Tibial nerve (tissue), 4 donors: ENCODE measurements at regions not wholly inside any gene's neighbourhood (a gene's known extent, or its start where the extent isn't known, plus 50 kb on each side); places are given as distances from the start of the nearest gene placed in this dataset.

Experiments
- DNase-seq, 2 donors: peaks; one replicate each; pipeline ENCODE4 v3.0.0-alpha.2; 2019; ENCODE audit warnings: low spot score in 2 of 2
- H3K27ac ChIP-seq, 4 donors: fragments of 200-600 bp; sonication (generic) in 3 of 4; one replicate each; pipeline ENCODE4 v1.5.1; 2017 to 2019; ENCODE audit warnings: mild to moderate bottlenecking in 1 of 4
- H3K27me3 ChIP-seq, 2 donors: fragments of 200-600 bp; sonication (generic) in 1 of 2; one replicate each; pipeline versions ENCODE4 v1.5.1 to v1.6.0; 2017 to 2019
- H3K36me3 ChIP-seq, 3 donors: fragments of 200-600 bp; sonication (generic); one replicate each; pipeline ENCODE4 v1.5.1; 2018 to 2019
- H3K4me1 ChIP-seq, 4 donors: fragments of 200-600 bp; sonication (generic) in 3 of 4; one replicate each; pipeline ENCODE4 v1.5.1; 2017 to 2019
- H3K4me3 ChIP-seq, 4 donors: fragments of 200-600 bp; sonication (generic) in 3 of 4; one replicate each; pipeline ENCODE4 v1.5.1; 2017 to 2019; ENCODE audit warnings: mild to moderate bottlenecking in 1 of 4, moderate library complexity in 1 of 4
- H3K9me3 ChIP-seq, 4 donors: fragments of 200-600 bp; sonication (generic) in 3 of 4; one replicate each; pipeline ENCODE4 v1.5.1; 2017 to 2019
- CTCF ChIP-seq, 5 experiments: fragments of 200-600 bp in 3 of 5; fragments of 450-650 bp in 2 of 5; sonication (generic) in 3 of 5; IDR thresholded peaks; one replicate each; pipeline ENCODE4 v1.5.1; 2016 to 2019; ENCODE audit warnings: antibody characterized with exemption in 5 of 5, mild to moderate bottlenecking in 3 of 5, moderate library complexity in 2 of 5
- EP300 ChIP-seq, 2 donors: sonication (generic); formaldehyde crosslinking; IDR thresholded peaks; one replicate each; pipeline ENCODE4 v1.6.1; 2017; ENCODE audit warnings: antibody characterized with exemption in 2 of 2, mild to moderate bottlenecking in 1 of 2
- POLR2A ChIP-seq, 2 donors: fragments of 450-650 bp; IDR thresholded peaks; one replicate each; pipeline ENCODE4 v1.6.1; 2017; ENCODE audit warnings: antibody characterized with exemption in 2 of 2, mild to moderate bottlenecking in 2 of 2, moderate library complexity in 2 of 2
- WGBS, 2 donors: methylation state at CpG; one replicate each; pipeline ENCODE4 v1.1.5; 2018; 5-methylcytosine and 5-hydroxymethylcytosine counted together

DNA sequence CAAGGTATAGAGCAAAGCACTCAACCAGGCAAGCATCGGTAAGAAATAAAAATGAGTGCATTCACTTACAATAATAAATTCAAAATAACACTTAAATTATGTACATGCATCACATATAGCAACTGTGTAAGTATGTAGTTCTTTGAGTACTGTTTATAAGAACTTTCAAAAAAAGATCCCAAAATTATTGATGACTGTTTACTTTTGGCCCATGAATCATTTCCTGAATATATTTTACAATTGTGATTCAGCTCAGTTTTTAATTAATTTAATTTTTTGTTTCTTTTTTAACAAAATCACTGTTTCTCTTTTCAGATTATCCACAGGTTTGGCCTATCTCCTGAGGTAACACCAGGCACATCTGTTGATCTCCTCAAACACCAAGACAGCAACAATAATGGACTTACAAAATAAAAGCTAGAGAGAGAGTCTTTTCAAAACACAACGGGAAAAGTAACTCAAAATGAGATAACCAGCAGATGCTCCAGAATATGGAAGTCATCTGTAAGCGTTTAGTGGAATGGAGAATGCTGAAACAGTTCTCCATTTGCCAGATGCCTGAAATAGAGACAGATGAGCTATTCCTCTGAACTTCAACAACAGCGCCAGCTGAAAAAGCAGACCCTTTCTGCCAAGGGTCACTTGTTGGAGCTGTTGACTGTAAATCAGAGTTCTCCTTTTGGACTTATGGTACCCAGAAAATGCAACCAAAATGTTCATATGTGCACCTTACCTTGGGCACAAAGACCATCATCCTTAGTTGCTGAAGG, 348.6 kb upstream of the RGMB start:
- Histone ChIP-seq H3K27ac (no peak overlapping the region), H3K4me3 (no peak overlapping the region), H3K9me3 (no peaks in the 10 kb centered on the region), H3K27me3 (no peaks in the 10 kb centered on the region), H3K36me3 (no peaks in the 10 kb centered on the region), H3K4me1 (peaks cover 0 to 27% (median 17%) of the 10 kb centered on the region in 4 donors)
- TF ChIP-seq CTCF (IDR thresholded peaks at IDR 0.05) (no peak), EP300 (IDR thresholded peaks at IDR 0.05) (peak in 1 of 2 donors; percentile 54), POLR2A (IDR thresholded peaks at IDR 0.05) (no peak)
- WGBS, 2 donors, result 60 to 67% methylated on average over 4 of the region's 4 CpGs
- DNase-seq, result peak; percentile 25 to 28

GRCh38 chr5:98425640-98426039, 347.8 kb upstream of the RGMB start:
- Histone ChIP-seq H3K36me3 (no peaks in the 10 kb centered on the region), H3K27ac (no peak overlapping the region)
- TF ChIP-seq EP300 (IDR thresholded peaks at IDR 0.05), result no peak
- TF ChIP-seq POLR2A (IDR thresholded peaks at IDR 0.05), result no peak
- no peak for TF ChIP-seq CTCF (IDR thresholded peaks at IDR 0.05)

DNA sequence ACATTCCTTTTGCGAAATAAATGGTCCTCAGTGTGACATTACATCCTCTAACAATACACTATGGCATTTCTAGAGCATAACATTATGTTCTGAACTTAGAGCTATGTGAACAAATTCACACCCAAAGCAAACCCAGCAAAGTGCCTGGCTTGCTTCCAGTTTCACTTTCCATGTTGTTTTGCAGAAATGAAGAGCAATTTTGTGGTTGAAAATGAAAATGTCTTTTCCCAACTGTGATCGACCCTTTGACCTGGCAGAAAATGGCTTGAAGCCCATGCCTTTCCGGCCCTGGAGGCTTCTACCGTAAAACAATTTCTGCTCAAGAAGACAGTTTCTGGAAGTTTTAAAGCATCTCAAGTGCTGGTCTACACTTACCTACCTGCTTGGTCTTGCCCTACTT, 344.7 kb upstream of the RGMB start:
- peak in 1 of 2 donors; percentile 89 for TF ChIP-seq EP300 (IDR thresholded peaks at IDR 0.05)
- TF ChIP-seq CTCF (IDR thresholded peaks at IDR 0.05), result no peak
- Histone ChIP-seq H3K4me3 (no peak overlapping the region), H3K9me3 (no peaks in the 10 kb centered on the region), H3K36me3 (no peaks in the 10 kb centered on the region), H3K27ac (peak overlapping the region in 1 of 4 donors; percentile 47), H3K4me1 (peaks cover 0 to 27% (median 17%) of the 10 kb centered on the region in 4 donors), H3K27me3 (no peaks in the 10 kb centered on the region)
- peak; percentile 43 to 72 for DNase-seq
- WGBS, 2 donors, result 4 to 8% methylated on average over 4 of the region's 4 CpGs

More at GRCh38 chr5:98425640-98426039, 347.8 kb upstream of the RGMB start:
- Histone ChIP-seq H3K4me1 (peaks cover 0 to 27% (median 17%) of the 10 kb centered on the region in 4 donors), H3K9me3 (no peaks in the 10 kb centered on the region), H3K4me3 (no peak overlapping the region), H3K27me3 (no peaks in the 10 kb centered on the region)
- no peak for DNase-seq

GRCh38 chr5:98432378-98432777, 341.1 kb upstream of the RGMB start:
- no peak for DNase-seq
- H3K27me3 ChIP-seq, result no peaks in the 10 kb centered on the region
- TF ChIP-seq EP300 (IDR thresholded peaks at IDR 0.05) (no peak), CTCF (IDR thresholded peaks at IDR 0.05) (no peak), POLR2A (IDR thresholded peaks at IDR 0.05) (no peak)
- H3K36me3 ChIP-seq, result no peaks in the 10 kb centered on the region
- peaks cover 0 to 19% (median 12%) of the 10 kb centered on the region in 4 donors for H3K4me1 ChIP-seq
- H3K27ac ChIP-seq, result no peak overlapping the region
- H3K9me3 ChIP-seq, result peaks cover 0 to 8% (median 0%) of the 10 kb centered on the region in 4 donors
- no peak overlapping the region for H3K4me3 ChIP-seq
- 88 to 91% methylated on average over 3 of the region's 3 CpGs for WGBS, 2 donors

GRCh38 chr5:98433022-98433421, 340.4 kb upstream of the RGMB start:
- WGBS, 2 donors, result 48 to 49% methylated on average over 2 of the region's 2 CpGs
- Histone ChIP-seq H3K27ac (no peak overlapping the region), H3K9me3 (peaks cover 0 to 8% (median 0%) of the 10 kb centered on the region in 4 donors), H3K36me3 (no peaks in the 10 kb centered on the region), H3K27me3 (no peaks in the 10 kb centered on the region), H3K4me3 (no peak overlapping the region), H3K4me1 (peaks cover 0 to 16% (median 12%) of the 10 kb centered on the region in 4 donors)
- DNase-seq, result no peak
- no peak for TF ChIP-seq POLR2A (IDR thresholded peaks at IDR 0.05)
- TF ChIP-seq CTCF (IDR thresholded peaks at IDR 0.05), result no peak
- TF ChIP-seq EP300 (IDR thresholded peaks at IDR 0.05), result no peak
